CD14-positive monocyte (primary cell): ENCODE measurements at regions not wholly inside any gene's neighbourhood (a gene's known extent, or its start where the extent isn't known, plus 50 kb on each side); places are given as distances from the start of the nearest gene placed in this dataset.

Source experiments
- DNase-seq, 3 donors: peaks; one replicate each; pipeline ENCODE4 v3.0.0-alpha.2; 2011 to 2022
- H2AFZ ChIP-seq: 2 replicates; pipeline ENCODE4 v1.6.0; 2012; ENCODE audit warnings: mild to moderate bottlenecking, low read depth, low read length, inconsistent platforms; ENCODE audit not compliant: insufficient read depth, poor library complexity, severe bottlenecking
- H3K27ac ChIP-seq, 2 donors: 1 replicate in 1 of 2; 2 replicates in 1 of 2; pipeline ENCODE4 v1.5.1; 2012 to 2013; ENCODE audit warnings: low read length in 2 of 2, control low read depth in 1 of 2, inconsistent platforms in 1 of 2, low read depth in 1 of 2, mild to moderate bottlenecking in 1 of 2
- H3K27me3 ChIP-seq, 2 donors: one replicate each; pipeline versions ENCODE4 v1.6.0 to v1.6.1; 2011 to 2013; ENCODE audit warnings: low read length in 2 of 2; ENCODE audit not compliant: control insufficient read depth in 2 of 2, insufficient read depth in 2 of 2
- H3K36me3 ChIP-seq, 2 donors: replicated peaks in 1 of 2; 1 replicate in 1 of 2; 2 replicates in 1 of 2; pipeline versions ENCODE4 v1.5.1 to v1.6.1; 2012 to 2013; ENCODE audit warnings: low read length in 2 of 2, control low read depth in 1 of 2, inconsistent platforms in 1 of 2, mild to moderate bottlenecking in 1 of 2; ENCODE audit not compliant: insufficient read depth in 2 of 2, control insufficient read depth in 1 of 2
- H3K4me1 ChIP-seq, 2 donors: 1 replicate in 1 of 2; 2 replicates in 1 of 2; pipeline versions ENCODE4 v1.5.1 to v1.6.1; 2012 to 2013; ENCODE audit warnings: low read length in 2 of 2, control low read depth in 1 of 2, inconsistent platforms in 1 of 2, mild to moderate bottlenecking in 1 of 2, moderate library complexity in 1 of 2; ENCODE audit not compliant: insufficient read depth in 2 of 2, control insufficient read depth in 1 of 2
- H3K4me2 ChIP-seq: replicated peaks from 2 replicates; pipeline ENCODE3; 2012; ENCODE audit warnings: low read length, moderate library complexity, mild to moderate bottlenecking; ENCODE audit not compliant: poor library complexity, severe bottlenecking; ENCODE audit errors: extremely low read depth
- H3K4me3 ChIP-seq, 3 experiments: fragments of 200-600 bp in 1 of 3; sonication (generic) in 1 of 3; replicated peaks in 1 of 3; 1 replicate in 2 of 3; 2 replicates in 1 of 3; pipeline ENCODE4 v1.5.1; 2011 to 2013; ENCODE audit warnings: low read length in 3 of 3, mild to moderate bottlenecking in 3 of 3, control low read depth in 2 of 3, low read depth in 2 of 3, inconsistent platforms in 1 of 3, moderate library complexity in 1 of 3
- H3K79me2 ChIP-seq: 2 replicates; pipeline ENCODE4 v1.6.0; 2012; ENCODE audit warnings: mild to moderate bottlenecking, control low read depth, inconsistent platforms, low read length, moderate library complexity; ENCODE audit not compliant: insufficient read depth
- H3K9ac ChIP-seq: 2 replicates; pipeline ENCODE4 v1.6.0; 2017; ENCODE audit warnings: low read length, mild to moderate bottlenecking; ENCODE audit not compliant: insufficient read depth, poor library complexity, severe bottlenecking
- H3K9me3 ChIP-seq, 2 donors: replicated peaks in 1 of 2; 1 replicate in 1 of 2; 2 replicates in 1 of 2; pipeline versions ENCODE4 v1.5.1 to v1.6.1; 2012 to 2013; ENCODE audit warnings: low read length in 2 of 2, control low read depth in 1 of 2; ENCODE audit not compliant: control insufficient read depth in 1 of 2, insufficient read depth in 1 of 2
- H4K20me1 ChIP-seq: 2 replicates; pipeline ENCODE4 v1.6.0; 2012; ENCODE audit warnings: mild to moderate bottlenecking, low read length, control low read depth, moderate library complexity; ENCODE audit not compliant: insufficient read depth
- H3K27ac Mint-ChIP-seq, 7 donors: one replicate each; pipeline ENCODE4 v1.8.0; 2020; ENCODE audit warnings: mild to moderate bottlenecking in 7 of 7, mixed read lengths in 7 of 7, moderate library complexity in 6 of 7, inconsistent platforms in 2 of 7
- H3K27me3 Mint-ChIP-seq, 3 donors: one replicate each; pipeline ENCODE4 v1.8.0; 2021 to 2022; ENCODE audit warnings: low read depth in 3 of 3, mild to moderate bottlenecking in 3 of 3, mixed read lengths in 3 of 3, moderate library complexity in 3 of 3, inconsistent platforms in 1 of 3
- H3K36me3 Mint-ChIP-seq, 2 donors: one replicate each; pipeline ENCODE4 v1.8.0; 2020; ENCODE audit warnings: mixed read lengths in 2 of 2, inconsistent platforms in 1 of 2, mild to moderate bottlenecking in 1 of 2
- H3K4me1 Mint-ChIP-seq: one replicate; pipeline ENCODE4 v1.8.0; 2020; ENCODE audit warnings: mild to moderate bottlenecking, mixed read lengths
- H3K4me3 Mint-ChIP-seq, 2 donors: one replicate each; pipeline ENCODE4 v1.8.0; 2020; ENCODE audit warnings: mild to moderate bottlenecking in 2 of 2, mixed read lengths in 2 of 2, moderate library complexity in 1 of 2
- H3K9me3 Mint-ChIP-seq, 7 donors: one replicate each; pipeline ENCODE4 v1.8.0; 2020 to 2022; ENCODE audit warnings: mixed read lengths in 7 of 7, mild to moderate bottlenecking in 6 of 7, moderate library complexity in 6 of 7, inconsistent platforms in 2 of 7
- CTCF ChIP-seq: fragments of 200-600 bp; IDR thresholded peaks from one replicate; pipeline ENCODE4 v1.8.0; 2022; ENCODE audit warnings: antibody characterized with exemption, mild to moderate bottlenecking
- WGBS: methylation state at CpG from one replicate; pipeline ENCODE4 v1.1.5; 2013; ENCODE audit warnings: missing lambda C conversion rate; ENCODE audit not compliant: insufficient coverage; 5-methylcytosine and 5-hydroxymethylcytosine counted together
- intact Hi-C, 2 donors: fragments of 100-400 bp; cut with micrococcal nuclease; formaldehyde crosslinking; loops; one replicate each; pipeline versions ENCODE4 v1.15.0 to v1.15.1; 2023

- Mint-ChIP-seq H3K4me1 (no peaks in the 10 kb centered on the region), H3K36me3 (no peaks in the 10 kb centered on the region), H3K9me3 (peaks cover 0 to 5% (median 1%) of the 10 kb centered on the region in 7 donors), H3K4me3 (no peak overlapping the region), H3K27me3 (no peaks in the 10 kb centered on the region), H3K27ac (no peak overlapping the region)
- H3K9me3 ChIP-seq = no peaks in the 10 kb centered on the region
- no peaks in the 10 kb centered on the region for H3K79me2 ChIP-seq
- no peak for TF ChIP-seq CTCF
- DNase-seq = no peak
- H3K36me3 ChIP-seq = no peaks in the 10 kb centered on the region
- H2AFZ ChIP-seq = no peak overlapping the region
- H3K27ac ChIP-seq = no peak overlapping the region
- H3K4me2 ChIP-seq = no peak overlapping the region
- no peaks in the 10 kb centered on the region for H3K4me1 ChIP-seq
- no peaks in the 10 kb centered on the region for H3K27me3 ChIP-seq
- H3K4me3 ChIP-seq = no peak overlapping the region
- intact Hi-C loops = no loop called here
- no CpG with 5 or more reads among the region's 5 CpGs for WGBS
- no peaks in the 10 kb centered on the region for H4K20me1 ChIP-seq
- no peak overlapping the region for H3K9ac ChIP-seq
Measured at GRCh38 chr12:24479131-24479530, 469.8 kb downstream of the BCAT1 start.

GRCh38 chr12:24478254-24478653, 470.6 kb downstream of the BCAT1 start:
- peaks cover 0 to 5% (median 1%) of the 10 kb centered on the region in 7 donors for H3K9me3 Mint-ChIP-seq
- H3K4me2 ChIP-seq = no peak overlapping the region
- no peak overlapping the region for H3K4me3 Mint-ChIP-seq
- H3K36me3 Mint-ChIP-seq = no peaks in the 10 kb centered on the region
- 100% methylated on average over 1 of the region's 1 CpG for WGBS
- H3K4me1 Mint-ChIP-seq = no peaks in the 10 kb centered on the region
- no peaks in the 10 kb centered on the region for H3K36me3 ChIP-seq
- H3K9me3 ChIP-seq = no peaks in the 10 kb centered on the region
- TF ChIP-seq CTCF = no peak
- no peak overlapping the region for H3K27ac ChIP-seq
- no peaks in the 10 kb centered on the region for H4K20me1 ChIP-seq
- no peak overlapping the region for H3K4me3 ChIP-seq
- H3K79me2 ChIP-seq = no peaks in the 10 kb centered on the region
- no peak for DNase-seq
- intact Hi-C loops = no loop called here
- H3K27ac Mint-ChIP-seq = no peak overlapping the region
- H2AFZ ChIP-seq = no peak overlapping the region
- H3K9ac ChIP-seq = no peak overlapping the region
- no peaks in the 10 kb centered on the region for H3K4me1 ChIP-seq
- H3K27me3 Mint-ChIP-seq = no peaks in the 10 kb centered on the region
- H3K27me3 ChIP-seq = no peaks in the 10 kb centered on the region
